NCI-H748 (cell line): ENCODE measurements at regions not wholly inside any gene's neighbourhood (a gene's known extent, or its start where the extent isn't known, plus 50 kb on each side); places are given as distances from the start of the nearest gene placed in this dataset.

Experiments used
- DNase-seq: peaks from one replicate; lab custom pipeline; 2025; ENCODE audit not compliant: unreplicated experiment; lab: John Stamatoyannopoulos, UW

DNA sequence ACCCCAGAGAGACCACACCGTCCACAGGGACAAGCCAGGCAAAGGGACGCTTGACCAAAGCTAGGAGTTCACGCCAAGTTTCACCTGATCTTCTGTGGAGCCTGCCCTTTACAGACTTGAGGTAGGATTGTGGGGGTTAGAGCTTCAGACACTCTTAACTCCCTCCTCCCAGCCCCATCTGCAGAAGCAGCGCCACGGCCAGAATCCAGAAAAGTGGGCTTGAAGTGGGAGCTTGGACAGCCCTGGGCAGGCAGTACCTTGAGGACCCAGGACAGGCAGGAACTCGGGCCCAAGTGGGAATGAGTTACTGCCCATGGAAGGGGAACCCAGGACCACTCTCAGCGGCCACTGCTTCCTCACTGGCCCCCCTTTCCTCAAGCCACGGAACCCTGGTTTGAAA, 695.9 kb downstream of the TBC1D22A start:
- no peak for DNase-seq

DNA sequence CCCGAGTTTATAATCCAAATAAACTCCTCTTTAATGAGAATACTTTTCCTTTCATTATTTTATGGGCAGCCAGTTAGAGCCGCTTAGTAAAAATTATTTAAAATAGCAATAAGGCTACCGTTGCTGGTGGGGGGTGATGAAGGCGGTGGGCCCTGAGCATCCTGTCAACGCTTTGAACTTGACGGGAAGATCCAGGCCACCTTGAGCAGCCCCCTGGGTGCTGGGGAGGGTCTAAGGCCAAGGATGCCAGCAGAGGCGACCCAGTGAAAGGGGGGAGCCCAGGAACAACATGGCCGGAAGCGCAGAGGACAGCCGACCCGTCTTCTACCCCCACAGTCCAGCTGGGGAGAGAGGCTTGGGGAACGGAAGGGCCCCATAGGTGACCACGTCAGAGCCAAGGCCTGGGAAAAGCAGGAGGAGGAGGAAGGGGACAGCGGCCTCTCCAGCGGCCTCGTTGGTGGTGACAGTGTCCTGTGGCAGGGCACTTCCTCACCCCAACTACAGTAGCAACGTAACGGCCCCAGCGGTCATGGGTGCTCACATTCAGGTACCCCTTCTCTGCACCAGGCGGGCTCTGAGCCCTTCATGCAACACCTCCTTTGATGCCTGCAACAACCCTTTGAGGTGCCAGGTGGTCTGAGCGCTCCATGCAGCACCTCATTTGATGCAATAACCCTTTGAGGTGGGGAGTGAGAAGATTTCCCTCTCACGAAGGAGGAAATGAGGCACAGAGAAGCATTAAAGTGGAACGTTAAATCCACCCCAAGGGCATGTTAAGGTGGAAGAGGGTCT, 695.3 kb downstream of the TBC1D22A start:
- DNase-seq = no peak

DNA sequence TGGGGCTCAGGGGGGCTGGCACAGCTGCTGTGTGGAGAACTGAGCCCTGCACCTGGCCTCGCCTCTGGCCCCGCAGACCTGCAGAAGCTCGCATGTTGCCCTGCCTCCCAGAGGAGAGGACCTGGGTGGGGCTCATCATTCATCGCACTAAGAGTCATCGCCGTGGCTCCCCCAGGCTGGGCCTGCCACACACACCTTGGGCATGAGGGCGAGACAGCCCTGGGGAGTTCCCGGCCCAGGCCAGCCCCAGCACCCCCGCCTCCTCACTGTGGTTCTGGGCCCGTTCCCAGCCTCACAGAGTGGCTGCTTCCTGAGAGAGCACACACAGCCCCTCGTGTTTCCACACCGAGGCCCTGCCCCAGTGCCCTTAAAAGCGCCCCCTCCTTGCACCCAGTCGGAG, 694.6 kb downstream of the TBC1D22A start:
- DNase-seq = no peak

DNA sequence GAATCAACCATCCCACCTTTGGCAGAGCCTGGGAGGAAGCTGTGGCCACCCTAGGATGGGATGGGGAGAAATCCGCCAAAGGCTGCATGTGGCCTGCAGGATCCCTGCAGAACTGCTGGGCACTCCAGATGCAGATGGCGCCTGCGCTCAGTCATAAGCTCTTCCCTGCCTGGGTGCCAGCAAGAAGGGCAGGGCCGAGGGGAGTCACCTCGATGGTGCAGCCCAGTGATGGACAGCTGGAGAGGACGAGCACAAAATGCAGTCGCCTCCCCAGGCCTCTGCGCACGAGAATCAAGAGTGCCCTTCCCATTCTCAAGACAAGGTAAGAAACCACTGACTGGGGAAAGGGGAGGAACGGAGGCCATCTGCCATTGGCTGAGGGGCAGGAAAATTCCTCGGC, 693.6 kb downstream of the TBC1D22A start:
- no peak for DNase-seq

DNA sequence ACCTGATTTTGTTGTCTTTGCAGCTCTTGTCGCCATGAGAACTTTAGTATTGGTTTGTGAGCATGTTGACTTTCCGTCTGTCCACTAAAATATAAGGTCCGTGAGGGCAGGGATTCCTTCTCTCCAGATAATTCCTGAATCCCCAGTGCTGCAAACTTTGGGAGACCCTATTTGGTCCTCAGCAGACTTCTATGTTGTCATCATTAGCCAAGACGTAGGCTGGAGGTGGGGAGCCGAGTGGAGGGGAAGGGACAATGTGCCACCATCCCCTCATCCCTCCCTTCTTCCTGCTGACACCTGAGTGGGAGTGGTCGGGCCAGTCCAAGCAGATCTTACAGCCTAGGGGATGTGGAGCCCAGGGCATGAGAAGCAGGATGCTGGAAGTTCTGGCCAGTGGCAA, 690.6 kb downstream of the TBC1D22A start:
- no peak for DNase-seq

DNA sequence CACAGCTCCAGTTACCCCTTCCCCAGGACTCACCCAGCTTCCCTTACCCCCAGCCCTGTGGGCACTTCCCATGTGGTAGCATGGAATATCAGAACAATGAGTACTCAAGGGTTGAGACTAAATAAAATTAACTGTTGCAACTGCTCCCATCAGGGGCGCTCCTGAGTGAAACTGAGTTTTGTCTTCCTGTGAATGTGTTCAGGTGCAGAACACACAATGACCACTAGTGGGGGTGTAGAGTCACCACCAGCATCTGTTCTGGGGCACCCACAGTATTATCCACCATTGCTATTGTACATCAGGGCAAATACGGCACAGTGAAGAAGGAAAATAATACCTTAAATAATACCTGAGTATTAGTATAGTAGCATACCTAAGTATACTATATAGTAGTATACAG, 689.7 kb downstream of the TBC1D22A start:
- peak; percentile 37 for DNase-seq

DNA sequence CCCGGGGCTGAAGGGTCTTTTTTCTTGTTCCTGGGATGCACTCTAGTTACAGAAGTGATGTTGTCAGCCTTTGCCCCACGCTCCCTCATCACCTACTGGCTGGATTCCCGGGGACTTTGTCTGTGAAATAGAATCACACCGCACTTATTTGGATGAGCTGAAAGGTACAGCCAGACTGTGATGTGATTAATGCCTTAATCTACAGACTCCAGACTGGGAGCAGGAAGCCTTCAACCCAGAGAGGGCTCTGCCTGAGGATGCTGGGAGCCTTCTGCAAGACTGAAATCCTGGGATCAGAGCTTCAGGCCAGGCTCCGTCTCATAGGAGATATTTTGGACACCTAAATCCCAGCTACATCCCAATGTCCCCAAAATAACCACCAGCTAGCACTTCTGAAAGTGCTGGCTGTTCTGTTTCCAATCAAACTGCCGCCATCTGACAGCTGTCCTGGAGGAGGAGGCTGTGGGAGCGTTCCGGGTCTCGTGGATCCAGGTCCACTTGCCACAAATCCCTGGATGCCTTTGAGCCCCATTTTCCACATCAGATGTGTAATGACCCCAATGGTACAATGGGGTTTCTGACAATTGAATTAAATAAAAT, 688.5 kb downstream of the TBC1D22A start:
- no peak for DNase-seq

DNA sequence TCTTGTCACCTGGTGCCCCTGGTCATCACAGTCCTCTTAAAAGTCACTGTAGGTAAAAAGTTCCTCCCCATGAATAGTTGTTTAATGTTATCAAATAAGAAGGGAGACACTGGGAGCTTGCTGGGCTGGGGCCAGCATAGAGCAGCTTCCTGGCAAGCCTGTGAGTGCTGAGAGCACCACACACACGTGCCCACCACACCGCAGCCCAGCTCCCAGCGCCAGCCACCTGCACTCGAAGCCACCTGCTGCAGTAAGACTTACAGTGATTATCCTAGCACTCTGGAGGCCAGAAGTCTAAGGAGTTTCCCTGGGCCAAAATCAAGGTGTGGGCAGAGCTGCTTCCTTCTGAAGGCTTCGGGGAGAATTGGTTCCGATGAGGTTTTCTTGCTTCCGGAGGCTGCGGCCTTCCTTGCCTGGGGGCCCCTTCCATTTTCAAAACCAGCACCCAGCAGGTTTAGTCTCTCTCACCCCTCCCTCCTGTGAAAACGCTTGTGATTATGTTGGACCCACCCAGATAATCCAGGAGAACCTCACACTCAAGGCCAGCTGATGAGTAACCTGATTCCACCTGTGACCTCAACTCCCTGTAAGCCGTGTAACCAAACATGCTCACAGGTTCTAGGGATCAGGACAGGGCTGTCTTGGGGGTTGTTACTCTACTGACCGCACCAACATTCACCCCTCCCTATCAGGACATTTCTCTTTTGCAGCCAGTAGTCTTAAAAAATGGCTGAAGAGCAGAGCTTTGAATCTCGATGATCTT, 687.2 kb downstream of the TBC1D22A start:
- DNase-seq = no peak

DNA sequence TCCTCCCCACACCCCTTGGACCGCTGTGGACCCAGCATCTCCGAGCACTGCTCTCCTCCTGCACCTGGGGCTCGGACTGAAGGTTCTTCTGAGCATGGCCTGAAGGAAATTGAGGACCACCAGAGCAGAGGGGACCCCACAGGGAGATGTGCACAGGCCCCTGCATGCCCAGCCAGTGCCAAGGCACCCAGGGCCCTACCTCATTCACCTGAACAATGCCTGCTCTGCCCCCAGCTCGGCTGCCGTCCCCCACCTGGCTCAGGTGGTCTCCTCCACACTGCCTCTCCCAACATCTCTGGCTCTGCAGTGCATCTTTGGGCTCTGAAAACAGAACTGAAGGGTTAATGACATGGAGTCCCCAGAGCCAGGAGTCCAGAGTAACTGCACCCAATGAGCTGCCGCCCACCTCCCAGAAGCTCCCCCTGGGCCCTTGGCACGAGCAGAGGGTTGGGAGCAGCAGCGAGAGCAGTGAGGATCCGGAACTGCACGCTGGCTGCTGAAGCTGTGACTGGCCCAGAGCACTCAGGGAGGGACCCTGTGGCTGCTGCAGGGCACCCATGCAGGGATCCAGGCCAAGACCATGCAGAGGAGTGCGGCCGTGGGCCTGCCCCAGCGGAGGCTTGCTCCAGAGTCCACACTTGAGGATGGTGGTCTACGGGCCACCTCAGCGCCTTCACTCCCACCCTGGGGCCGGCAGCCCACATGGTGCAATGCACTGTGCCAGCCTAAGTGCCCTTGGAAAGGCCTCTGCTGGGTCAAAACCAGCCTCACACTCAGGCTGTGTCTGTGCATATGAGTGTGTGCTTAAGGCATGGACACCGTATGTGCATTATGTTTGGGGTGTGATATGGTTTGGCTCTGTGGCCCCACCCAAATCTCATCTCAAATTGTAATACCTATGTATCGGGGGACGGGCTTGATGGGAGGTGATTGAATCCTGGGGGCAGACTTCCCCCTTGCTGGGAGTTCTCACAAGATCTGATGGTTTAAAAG, 686.1 kb downstream of the TBC1D22A start:
- no peak for DNase-seq

DNA sequence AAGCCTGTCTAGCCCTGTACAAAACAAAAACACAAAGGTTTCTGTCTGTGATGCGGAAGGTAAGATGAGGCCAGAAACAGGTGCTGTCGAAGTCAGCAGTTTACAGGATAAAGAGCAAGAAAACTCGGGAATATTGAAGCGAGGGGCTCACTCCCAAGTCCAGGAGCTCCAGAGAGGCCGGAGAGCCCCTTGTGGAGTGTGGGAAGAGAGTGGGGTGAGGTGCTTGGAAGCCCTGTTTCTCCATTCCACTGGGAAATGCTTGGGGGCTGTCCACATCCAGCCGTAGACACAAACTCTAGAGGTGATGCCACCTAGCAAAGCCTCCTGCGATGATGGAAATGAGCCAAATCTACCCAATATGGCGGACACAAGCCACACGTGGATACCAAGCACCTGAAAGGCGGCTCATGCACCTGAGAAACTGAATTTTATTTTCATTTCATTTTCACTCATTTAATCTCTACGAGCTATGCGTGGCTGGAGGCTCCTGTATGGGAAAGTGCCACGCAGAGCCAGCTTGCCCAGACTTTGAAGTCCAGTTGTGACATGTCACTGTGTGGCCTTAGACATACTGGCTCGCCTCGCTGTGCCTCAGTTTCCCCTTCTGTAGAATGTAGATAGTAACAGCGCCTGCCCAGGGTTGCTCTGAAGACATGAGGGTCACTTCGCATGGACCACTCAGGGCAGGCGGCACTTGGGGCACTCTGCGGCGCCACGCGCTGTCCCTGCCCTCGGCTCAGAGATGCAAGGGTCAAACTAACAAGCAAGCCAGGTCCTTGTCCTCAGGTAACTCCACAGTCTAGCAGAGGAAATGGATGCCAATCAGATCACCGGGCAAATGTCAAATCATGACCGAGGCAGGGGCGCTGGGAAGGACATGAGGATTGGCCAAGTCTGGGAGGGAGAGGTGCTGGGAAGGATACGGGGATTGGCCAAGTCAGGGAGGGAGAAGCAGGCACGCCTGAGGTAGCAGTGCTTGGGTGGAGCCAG, 684.7 kb downstream of the TBC1D22A start:
- DNase-seq = no peak

DNA sequence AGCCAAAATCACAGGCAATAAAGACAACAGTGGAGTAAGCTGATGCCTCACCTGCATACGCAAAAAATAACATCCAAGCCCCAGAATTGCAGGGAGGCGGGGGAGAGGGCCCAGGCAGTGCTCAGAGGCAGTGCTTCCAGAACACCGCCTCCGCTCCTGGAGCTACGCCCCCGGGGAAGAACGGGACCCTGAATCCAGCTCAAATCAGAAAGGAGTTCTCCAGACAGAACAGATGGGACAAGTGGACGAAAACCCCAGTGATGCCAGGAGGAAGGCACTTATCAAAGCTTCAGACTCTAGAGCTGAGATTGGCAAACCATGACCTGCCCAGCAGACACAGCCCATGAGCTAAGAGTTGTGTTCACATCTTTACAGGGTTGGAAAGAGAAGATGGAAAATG, 683.9 kb downstream of the TBC1D22A start:
- DNase-seq = no peak

DNA sequence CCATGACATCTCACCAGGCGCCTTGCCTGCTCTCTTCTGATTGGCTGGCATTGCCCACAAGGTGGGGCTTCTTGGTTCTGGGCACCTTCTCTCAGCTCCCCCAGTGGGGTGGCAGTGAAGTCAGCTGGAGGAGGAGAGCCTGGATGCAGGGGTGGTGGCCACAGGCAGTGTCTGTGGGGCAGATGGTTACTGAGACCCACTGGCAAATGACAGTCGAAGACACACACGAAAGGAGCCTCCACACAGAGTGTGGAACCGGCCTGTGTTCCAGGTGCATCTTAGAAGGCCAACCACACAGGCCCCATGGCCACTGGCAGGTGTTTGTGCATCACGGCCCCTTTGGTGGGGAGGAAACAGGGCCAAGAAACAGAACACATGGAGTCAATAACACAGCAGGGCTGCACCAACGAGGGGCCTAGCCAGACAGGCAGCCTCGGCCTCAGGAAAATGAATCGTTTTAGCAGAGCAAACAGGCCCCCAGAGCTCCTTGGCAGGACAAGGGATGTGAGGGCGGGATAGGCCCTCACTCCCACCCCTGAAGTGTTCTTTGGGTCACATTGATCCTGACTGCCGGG, 683.4 kb downstream of the TBC1D22A start:
- DNase-seq = no peak

DNA sequence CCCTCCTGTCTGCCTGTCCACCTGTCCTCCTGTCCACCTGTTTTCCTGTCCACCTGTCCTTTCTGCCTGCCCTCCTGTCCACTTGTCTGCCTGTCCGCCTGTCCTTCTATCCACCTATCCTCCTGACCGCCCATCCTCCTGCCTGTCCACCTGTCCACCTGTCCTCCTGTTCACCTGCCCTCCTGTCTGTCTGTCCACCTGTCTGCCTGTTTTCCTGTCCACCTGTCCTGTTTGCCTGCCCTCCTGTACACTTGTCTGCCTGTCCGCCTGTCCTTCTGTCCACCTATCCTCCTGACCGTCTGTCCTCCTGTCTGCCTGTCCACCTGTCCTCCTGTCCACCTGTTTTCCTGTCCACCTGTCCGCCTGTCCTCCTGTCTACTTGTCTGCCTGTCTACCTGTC, 682.8 kb downstream of the TBC1D22A start:
- no peak for DNase-seq

DNA sequence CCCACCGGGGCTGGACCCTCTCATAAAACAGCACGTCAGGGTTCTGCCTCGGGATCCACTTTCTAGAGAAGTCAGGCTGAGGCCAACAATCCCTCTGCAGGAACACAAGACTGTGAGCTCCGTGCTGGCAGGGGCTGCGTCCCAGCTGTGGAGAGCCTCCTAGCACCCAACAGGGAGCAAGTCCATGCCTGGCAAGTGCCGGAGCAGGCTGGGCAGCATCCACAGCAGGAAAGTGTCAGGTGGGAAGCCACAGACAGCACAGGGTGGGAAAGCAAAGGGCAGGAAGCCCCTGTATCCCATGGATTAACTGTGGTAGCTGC, 682.3 kb downstream of the TBC1D22A start:
- no peak for DNase-seq

DNA sequence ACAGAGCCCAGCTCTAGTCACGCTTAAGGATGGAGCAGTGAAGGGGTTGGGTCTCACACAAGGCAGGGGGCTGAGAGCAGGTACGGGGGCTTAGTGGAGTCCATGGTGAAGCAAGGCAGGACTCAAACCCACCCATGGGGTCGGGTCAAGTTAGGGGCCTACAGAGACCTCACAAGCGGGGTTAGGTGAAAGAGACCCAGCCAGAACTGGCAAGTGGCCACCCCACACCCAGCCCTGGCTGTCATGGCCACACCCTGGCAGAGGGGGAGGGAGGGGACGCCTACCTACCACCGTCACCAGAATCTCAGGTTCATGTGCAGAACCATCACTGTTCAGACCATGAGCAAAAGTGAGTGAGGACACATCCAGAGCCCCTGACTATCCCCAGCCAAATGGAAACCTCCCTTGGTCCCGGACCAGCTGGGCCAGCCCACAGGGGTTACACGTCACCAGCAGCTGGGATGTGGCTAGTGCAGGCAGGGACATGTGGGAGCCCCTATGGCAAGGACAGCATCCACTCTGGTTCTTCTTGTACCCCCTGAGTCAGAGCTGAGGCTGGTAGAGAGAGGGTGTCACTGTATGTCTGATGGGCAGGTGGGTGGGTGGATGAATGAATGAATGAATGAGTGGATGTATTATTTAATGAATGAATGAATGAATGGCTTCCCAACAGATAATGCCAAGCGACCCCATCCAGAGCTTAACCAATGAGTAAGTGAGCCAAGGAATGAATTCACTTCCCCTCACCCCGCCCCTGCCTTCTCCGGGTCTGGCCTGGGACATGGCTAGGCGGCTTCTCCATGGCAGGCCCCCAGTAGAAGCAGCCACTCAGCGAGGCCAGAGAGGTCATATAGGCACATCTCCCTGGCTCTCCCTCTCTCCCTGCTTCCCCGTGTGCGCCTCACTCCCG, 681.6 kb downstream of the TBC1D22A start:
- no peak for DNase-seq

DNA sequence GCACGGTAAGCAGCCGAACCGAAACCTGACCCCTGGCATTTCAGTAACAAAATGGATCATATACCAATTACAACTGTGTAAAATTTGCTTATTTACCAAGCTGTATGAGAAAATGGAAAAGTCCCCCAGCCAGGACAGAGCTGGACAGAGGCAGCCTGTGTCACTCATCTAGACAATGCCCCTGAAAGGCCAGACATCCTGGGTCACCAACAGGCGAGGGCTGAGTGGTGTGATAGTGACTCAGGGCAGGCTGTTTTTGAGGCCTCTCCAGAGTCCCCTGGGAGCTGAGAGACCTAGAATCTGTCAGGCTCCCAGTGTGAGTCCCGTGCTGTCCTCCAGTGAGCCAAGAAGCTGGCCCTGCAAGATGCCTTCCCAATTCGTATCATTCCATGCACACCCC, 680.4 kb downstream of the TBC1D22A start:
- no peak for DNase-seq

DNA sequence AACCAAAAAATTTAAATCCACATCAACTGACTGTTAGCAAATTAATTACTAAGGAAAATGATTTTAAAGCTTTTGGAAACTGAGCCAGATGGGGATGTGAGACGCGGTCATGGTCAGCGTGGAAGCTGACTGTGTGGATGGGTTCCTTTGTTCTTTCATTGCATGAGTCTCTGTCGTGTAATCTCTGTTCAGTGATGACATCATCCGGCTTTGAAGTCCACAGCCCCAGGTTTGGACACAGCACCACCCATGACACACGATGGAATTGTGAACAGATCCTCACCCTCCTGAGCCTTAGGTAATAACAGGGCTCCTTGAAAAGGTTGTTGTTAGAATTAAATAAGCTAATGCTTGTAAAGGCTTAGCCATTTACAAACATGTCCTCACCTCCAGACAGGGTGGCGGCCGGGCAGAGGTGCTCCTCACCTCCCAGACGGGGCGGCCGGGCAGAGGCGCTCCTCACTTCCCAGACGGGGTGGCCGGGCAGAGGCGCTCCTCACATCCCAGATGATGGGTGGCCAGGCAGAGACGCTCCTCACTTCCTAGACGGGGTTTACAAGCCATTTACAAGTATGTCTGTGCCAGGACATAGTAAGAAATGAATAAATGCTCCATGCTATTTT, 677.3 kb downstream of the TBC1D22A start:
- DNase-seq = no peak

DNA sequence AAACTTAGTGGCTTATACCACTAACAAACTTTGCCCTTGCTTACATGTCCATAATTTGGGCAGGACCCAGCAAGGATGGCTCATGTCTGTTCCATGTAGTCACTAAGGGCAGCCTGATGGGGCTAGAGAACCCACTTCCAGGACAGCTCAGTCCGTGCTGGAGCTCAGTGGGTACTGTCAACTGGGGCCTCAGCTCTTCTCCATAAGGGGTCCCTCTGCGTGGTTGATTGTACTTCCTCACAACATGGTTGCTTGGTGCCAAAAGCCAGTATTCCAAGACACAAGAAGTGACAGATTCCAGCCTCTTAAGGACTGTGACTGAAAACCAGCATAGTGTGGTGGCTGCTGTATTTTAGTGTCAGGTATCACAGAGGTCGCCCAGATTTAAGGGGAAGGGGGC, 675.2 kb downstream of the TBC1D22A start:
- no peak for DNase-seq
